Astrocyte (in vitro differentiated cells and primary cell): ENCODE measurements at regions not wholly inside any gene's neighbourhood (a gene's known extent, or its start where the extent isn't known, plus 50 kb on each side); places are given as distances from the start of the nearest gene placed in this dataset.

Experiments used
- CTCF ChIP-seq: IDR thresholded peaks from 2 replicates; pipeline ENCODE4 v1.5.1; 2011; ENCODE audit warnings: low read depth, mild to moderate bottlenecking, inconsistent platforms, low read length, moderate library complexity; ENCODE audit not compliant: insufficient read depth
- EZH2 ChIP-seq: IDR thresholded peaks from 2 replicates; pipeline ENCODE4 v1.6.1; 2012; ENCODE audit warnings: mild to moderate bottlenecking, low read length, inconsistent platforms; ENCODE audit not compliant: insufficient read depth

GRCh38 chr22:47369431-47370015 lies 607.1 kb downstream of the TBC1D22A start:
- TF ChIP-seq CTCF (no peak), EZH2 (no peak)
